Right ventricle myocardium inferior (tissue), 1 donor: ENCODE measurements at regions not wholly inside any gene's neighbourhood (a gene's known extent, or its start where the extent isn't known, plus 50 kb on each side); places are given as distances from the start of the nearest gene placed in this dataset.

Experiments used
- ATAC-seq: fragments of 200-7000 bp; cut with Tn5 transposase; one replicate; pipeline ENCODE4 v1.9.1; 2020; ENCODE audit warnings: mild to moderate bottlenecking, moderate library complexity
- DNase-seq: peaks from one replicate; pipeline ENCODE4 v3.0.0; 2021; ENCODE audit errors: missing footprints
- intact Hi-C: fragments of 100-400 bp; cut with DNase I; formaldehyde crosslinking; loops from one replicate; pipeline ENCODE4 v1.11.0; 2022
- donor health status: DM: no; HTN: yes; CAD: no; lungs with severe emphysema.

DNA sequence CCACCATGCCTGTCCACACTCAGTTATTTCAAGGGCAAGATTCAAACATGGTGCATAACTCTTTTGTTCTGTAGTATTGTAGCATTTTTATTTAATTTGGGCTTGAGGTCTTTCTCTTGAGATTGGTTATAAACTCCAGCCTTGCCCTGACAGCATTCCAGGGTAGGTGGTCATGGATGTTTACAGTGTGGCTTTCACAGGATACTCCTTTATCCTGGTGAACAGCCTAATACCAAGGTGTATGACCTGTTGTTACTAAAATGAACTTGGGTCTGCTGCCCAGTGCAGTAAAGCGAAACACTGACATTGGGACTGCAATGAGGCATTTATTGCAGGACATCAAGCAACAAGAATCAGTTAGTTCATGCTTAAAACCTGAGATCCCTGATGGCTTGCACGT, 434.8 kb downstream of the ANKRD50 start:
- ATAC-seq (no peak), DNase-seq (no peak)
- intact Hi-C loops: no loop called here

- ATAC-seq: no peak
- intact Hi-C loops: no loop called here
- DNase-seq: no peak
These were observed 434.1 kb downstream of the ANKRD50 start for GRCh38 chr4:124278477-124278876.

DNA sequence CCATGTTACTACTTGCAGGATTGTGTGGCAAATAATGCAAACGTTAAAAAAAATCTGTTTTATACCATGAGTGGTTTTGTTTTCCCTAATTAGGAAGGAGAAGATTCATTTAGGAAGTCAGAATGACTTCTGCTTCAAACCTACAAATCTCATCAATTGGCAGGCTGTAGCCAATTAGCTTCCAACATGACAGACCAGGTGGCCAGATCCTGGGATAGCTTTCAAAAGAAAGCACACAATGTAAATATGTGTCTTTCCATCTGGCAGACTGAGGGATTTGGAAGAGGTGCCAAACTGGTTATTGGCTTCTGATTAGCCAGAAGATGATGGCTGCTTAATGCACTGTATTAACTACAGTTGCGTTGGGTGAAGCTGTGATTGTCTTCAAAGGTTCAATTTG, 432.8 kb downstream of the ANKRD50 start:
- no peak for DNase-seq
- ATAC-seq: no peak
- intact Hi-C loops: no loop called here

DNA sequence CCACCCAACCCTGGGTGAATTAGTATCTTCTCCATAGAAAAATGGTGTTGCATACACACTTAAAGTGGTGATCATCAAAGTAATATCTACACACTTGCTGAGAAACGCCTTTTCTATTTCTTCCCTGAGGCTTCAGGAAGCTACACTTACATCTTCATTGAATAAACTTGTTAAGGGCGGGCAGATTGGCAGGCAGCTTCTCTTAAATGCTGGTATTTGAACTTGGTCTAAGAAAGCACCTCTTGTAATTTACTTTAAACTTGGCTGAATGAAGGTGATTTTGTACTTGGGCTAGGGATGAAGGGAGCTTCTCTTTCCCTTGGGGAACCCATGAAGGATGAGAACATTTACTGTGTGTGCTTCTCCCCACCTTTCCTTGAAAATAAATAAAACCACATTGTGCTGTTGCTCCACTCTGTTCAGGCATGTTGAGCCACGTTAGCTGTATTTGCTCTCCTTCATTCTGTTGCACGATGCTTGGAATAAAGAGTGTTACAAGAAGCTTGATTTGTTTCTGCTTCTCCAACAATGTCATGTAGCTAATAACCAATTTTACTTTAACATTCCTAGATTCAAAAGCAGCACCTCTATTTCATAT, 430.1 kb downstream of the ANKRD50 start:
- ATAC-seq (no peak), DNase-seq (no peak)
- intact Hi-C loops: no loop called here

DNA sequence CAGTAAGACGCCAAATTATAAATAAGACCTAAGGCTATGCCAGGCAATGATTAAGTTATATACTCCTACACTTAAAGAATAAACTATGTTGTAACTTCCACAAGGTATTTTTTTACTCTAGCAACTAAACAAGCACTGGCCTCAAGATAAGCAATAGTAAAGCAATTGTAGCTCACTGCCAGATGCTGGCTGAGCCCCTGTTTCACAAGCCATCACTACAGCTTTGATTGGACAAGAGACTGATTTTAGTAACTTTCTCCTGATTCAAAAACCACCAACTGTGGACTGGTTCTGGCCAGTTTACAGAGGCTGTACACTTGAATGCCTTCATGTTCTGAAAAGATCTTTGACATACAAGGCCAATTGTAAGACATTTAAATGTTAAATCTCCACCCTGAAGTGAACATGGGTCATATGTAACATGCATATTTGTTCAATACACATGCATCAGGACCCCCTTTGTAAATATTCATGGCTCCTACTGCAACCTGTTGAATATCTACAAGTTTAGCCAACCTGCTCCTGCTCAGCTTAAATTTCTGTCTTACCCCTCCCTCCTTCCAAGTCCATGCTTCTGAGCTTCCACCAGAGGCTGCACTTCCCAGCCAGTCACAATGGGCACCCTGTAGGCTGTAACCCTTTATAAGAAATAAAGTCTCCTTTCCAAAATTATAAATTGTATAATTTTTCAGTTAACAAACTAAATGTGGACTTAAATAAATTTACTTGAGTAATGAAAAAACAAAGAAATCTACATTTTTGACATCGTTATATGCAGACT, 423.6 kb downstream of the ANKRD50 start:
- ATAC-seq: no peak
- no peak for DNase-seq
- intact Hi-C loops: no loop called here

DNA sequence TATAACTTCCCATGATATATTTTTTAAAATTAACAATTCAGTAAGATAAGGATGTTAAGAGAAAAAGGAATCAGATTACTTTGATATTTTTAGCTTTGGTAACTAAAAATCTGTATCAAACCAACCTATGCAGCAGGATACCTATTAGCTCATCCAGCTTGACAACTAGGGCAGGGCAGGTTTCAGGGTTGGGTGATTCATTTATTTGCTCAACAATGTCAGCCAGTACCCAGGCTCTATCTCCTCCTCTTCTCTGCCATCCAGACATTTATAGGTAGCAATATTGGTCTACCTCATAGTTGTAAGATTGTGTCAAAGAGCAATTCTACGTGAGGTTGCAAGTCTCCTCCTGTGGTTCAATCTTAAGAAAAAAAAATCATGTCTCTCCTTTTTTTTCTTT, 421.9 kb downstream of the ANKRD50 start:
- ATAC-seq (no peak), DNase-seq (no peak)
- intact Hi-C loops: no loop called here

- intact Hi-C loops: no loop called here
- no peak for DNase-seq
- ATAC-seq: no peak
These were observed 417.1 kb downstream of the ANKRD50 start for GRCh38 chr4:124295413-124295812.

DNA sequence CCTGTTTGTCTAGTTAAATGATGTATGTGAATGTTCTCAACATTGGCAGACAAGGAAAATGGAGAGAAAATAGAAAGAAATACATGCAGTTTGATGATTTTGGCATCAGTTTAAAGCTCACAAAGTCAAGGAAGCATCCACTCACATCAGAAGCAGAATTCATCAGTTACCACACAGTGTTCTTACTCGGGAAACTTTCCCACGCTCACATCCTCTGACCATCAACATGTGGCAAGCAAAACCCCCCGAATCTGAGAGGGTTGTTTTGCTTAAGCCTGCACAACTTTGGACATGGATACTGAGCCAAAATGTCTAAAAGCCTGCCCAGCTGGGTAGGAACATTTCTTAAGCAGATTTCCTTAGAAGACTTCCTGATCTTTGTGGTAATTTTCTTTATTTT, 407.6 kb downstream of the ANKRD50 start:
- ATAC-seq (no peak), DNase-seq (no peak)
- intact Hi-C loops: no loop called here

- intact Hi-C loops: no loop called here
- ATAC-seq: no peak
- no peak for DNase-seq
These were observed 406.2 kb downstream of the ANKRD50 start for GRCh38 chr4:124306352-124306751.

GRCh38 chr4:124307143-124307542, 405.4 kb downstream of the ANKRD50 start:
- intact Hi-C loops: no loop called here
- DNase-seq (no peak), ATAC-seq (no peak)

- intact Hi-C loops: no loop called here
- no peak for DNase-seq
- ATAC-seq: no peak
These were observed 394.2 kb downstream of the ANKRD50 start for GRCh38 chr4:124318292-124318691.

DNA sequence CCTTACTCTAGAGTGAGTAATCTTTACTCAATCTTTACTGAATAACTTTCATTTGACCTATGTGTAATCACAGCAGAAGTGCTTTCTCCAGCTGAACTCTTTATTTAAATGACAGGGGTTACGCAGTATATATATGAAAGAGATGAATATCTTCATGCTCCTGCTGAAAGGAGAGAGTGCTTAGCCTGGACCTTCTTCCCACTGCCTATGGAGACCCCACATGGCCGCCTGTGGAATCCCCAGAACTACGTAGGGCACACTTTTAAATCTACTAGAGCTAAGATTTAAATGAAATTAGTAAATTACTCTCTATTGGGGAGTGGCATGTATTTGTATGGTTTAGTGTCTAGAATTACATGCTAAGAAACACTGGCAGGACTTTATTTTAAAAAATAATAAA, 391.2 kb downstream of the ANKRD50 start:
- intact Hi-C loops: loop anchor here (5.0 kb wide), 1 partner anchor 1219 kb away; no protein-coding TSS in a partner anchor
- no peak for DNase-seq

GRCh38 chr4:124322234-124323065, 390.1 kb downstream of the ANKRD50 start:
- no peak for DNase-seq
- no peak for ATAC-seq
- intact Hi-C loops: loop anchor here (5.0 kb wide), 1 partner anchor 1220 kb away; no protein-coding TSS in a partner anchor

More for the DNA sequence above, 391.2 kb downstream of the ANKRD50 start:
- ATAC-seq: no peak

GRCh38 chr4:124325690-124326089, 386.8 kb downstream of the ANKRD50 start:
- ATAC-seq: no peak
- intact Hi-C loops: no loop called here
- no peak for DNase-seq

GRCh38 chr4:124329134-124329533, 383.4 kb downstream of the ANKRD50 start:
- ATAC-seq (no peak), DNase-seq (no peak)
- intact Hi-C loops: no loop called here

GRCh38 chr4:124330045-124330444, 382.5 kb downstream of the ANKRD50 start:
- intact Hi-C loops: loop anchor here (5.0 to 10.0 kb wide), 2 partner anchors 385 to 952 kb away; partner anchors contain the start of gene ANKRD50
- ATAC-seq: no peak

DNA sequence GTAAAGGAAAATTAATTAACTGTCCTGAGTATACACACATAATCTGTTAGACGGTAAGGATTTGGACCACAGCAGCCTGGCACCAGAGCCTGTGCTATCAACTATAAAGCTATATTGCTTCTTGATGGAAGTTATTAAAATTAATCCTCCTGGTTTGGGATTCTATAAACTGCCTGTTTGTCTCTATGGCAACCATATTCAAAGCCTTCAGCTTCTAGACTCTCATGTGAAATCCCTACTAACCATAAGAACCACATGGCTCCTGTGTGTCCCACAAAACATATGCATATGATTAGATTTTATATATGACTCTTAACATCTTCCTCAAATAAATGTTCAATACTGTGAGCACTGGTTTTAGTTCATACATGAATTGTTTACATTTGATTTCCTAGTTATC, 380.8 kb downstream of the ANKRD50 start:
- DNase-seq (no peak), ATAC-seq (no peak)
- intact Hi-C loops: loop anchor here (5.0 to 10.0 kb wide), 2 partner anchors 383 to 951 kb away; partner anchors contain the start of gene ANKRD50

More at GRCh38 chr4:124330045-124330444, 382.5 kb downstream of the ANKRD50 start:
- no peak for DNase-seq

GRCh38 chr4:124333466-124333865, 379.1 kb downstream of the ANKRD50 start:
- DNase-seq: no peak
- intact Hi-C loops: loop anchor here (5.0 to 10.0 kb wide), 2 partner anchors 381 to 949 kb away; partner anchors contain the start of gene ANKRD50
- no peak for ATAC-seq

- intact Hi-C loops: loop anchor here (2.0 to 10.0 kb wide), 3 partner anchors 381 to 948 kb away; partner anchors contain the start of gene ANKRD50
- ATAC-seq: no peak
- DNase-seq: no peak
These were observed 378.4 kb downstream of the ANKRD50 start for GRCh38 chr4:124334119-124334518.
